H1 (cell line): ENCODE measurements at regions not wholly inside any gene's neighbourhood (a gene's known extent, or its start where the extent isn't known, plus 50 kb on each side); places are given as distances from the start of the nearest gene placed in this dataset.

ENCODE experiments used
- CREB1 ChIP-seq: IDR thresholded peaks from 2 replicates; pipeline ENCODE4 v1.6.1; 2012; ENCODE audit warnings: inconsistent platforms
- HDAC2 ChIP-seq, 2 experiments: fragments of 300-600 bp in 1 of 2; sonication (generic) in 1 of 2; IDR thresholded peaks; 2 replicates each; pipeline ENCODE4 v1.6.1; 2011 to 2012; ENCODE audit warnings: low read depth in 2 of 2, low read length in 2 of 2, mild to moderate bottlenecking in 2 of 2, moderate library complexity in 2 of 2, borderline replicate concordance in 1 of 2, inconsistent platforms in 1 of 2
- NRF1 ChIP-seq: IDR thresholded peaks from 2 replicates; pipeline ENCODE4 v1.6.1; 2011; ENCODE audit warnings: mild to moderate bottlenecking, low read depth, low read length, improper control_type of control experiment
- POLR2AphosphoS5 ChIP-seq: IDR thresholded peaks from 2 replicates; pipeline ENCODE4 v1.6.1; 2011; ENCODE audit warnings: low read depth, low read length
- RNF2 ChIP-seq: fragments of 200-900, 300-1000 bp; sonication (generic); IDR thresholded peaks from 2 replicates; pipeline ENCODE4 v1.7.1; 2016; ENCODE audit warnings: borderline replicate concordance, low read depth, mild to moderate bottlenecking, antibody characterized with exemption, low read length; ENCODE audit not compliant: poor library complexity, severe bottlenecking; ENCODE audit errors: missing control alignments
- ZNF274 ChIP-seq: IDR thresholded peaks from 2 replicates; pipeline ENCODE4 v1.7.0; 2012; ENCODE audit warnings: low read length, borderline replicate concordance; ENCODE audit errors: extremely low read depth
- TF ChIP-seq, protein P1 (sequence below): IDR thresholded peaks from 2 replicates; pipeline ENCODE4 v1.6.1; 2012; ENCODE audit warnings: inconsistent platforms

DNA sequence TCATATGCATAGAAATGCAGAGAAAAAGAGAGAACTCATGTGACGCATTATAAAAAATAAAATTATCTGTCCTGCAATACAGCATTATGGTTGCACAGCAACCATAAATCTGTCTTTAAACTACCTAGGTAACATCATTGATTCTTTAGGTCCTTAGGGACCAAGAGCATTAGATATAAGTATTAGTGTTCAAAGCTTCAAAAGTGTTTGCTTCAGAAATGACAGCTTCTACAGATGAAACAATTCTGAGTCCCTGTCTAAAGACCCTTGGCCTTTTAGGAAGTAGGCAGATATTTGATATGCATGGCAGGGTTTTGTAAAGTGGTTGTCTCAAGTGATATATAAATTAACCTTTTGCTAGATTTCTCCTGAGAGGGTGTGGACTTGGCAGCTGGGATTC, 454.2 kb downstream of the GBE1 start:
- TF ChIP-seq HDAC2 (IDR thresholded peaks at IDR 0.05; ENCODE audit: borderline replicate concordance in 1 of 2, low read depth in 2 of 2, low read length in 2 of 2) = no peak
- no peak for TF ChIP-seq NRF1
- no peak for TF ChIP-seq RNF2
- TF ChIP-seq ZNF274 = no peak
- TF ChIP-seq POLR2AphosphoS5 = no peak
- TF ChIP-seq, protein P1, sequence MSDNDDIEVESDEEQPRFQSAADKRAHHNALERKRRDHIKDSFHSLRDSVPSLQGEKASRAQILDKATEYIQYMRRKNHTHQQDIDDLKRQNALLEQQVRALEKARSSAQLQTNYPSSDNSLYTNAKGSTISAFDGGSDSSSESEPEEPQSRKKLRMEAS = no peak
- TF ChIP-seq CREB1 = no peak
